B cell (primary cell): ENCODE measurements at regions not wholly inside any gene's neighbourhood (a gene's known extent, or its start where the extent isn't known, plus 50 kb on each side); places are given as distances from the start of the nearest gene placed in this dataset.

Source experiments
- ATAC-seq: fragments of 200-7000 bp; cut with Tn5 transposase; one replicate; pipeline ENCODE4 v1.10.0; 2021; ENCODE audit warnings: low read depth, mild to moderate bottlenecking, moderate number of reproducible peaks, moderate library complexity
- CTCF ChIA-PET: fragments of 350-600 bp; sonication (Branson Sonifier 250); formaldehyde crosslinking; loops from one replicate; lab custom pipeline; 2021; ENCODE audit warnings: antibody characterized with exemption, inconsistent platforms; lab: Charles Lee
- POLR2A ChIA-PET: fragments of 350-600 bp; sonication (Branson Sonifier 250); formaldehyde crosslinking; loops from one replicate; lab custom pipeline; 2021; ENCODE audit warnings: antibody characterized with exemption; lab: Charles Lee
- DNase-seq: peaks from one replicate; pipeline ENCODE4 v3.0.0; 2013
- H2AFZ ChIP-seq: 2 replicates; pipeline ENCODE4 v1.6.1; 2012; ENCODE audit warnings: mild to moderate bottlenecking, low read depth, low read length; ENCODE audit not compliant: insufficient read depth, poor library complexity, severe bottlenecking
- H3K27ac ChIP-seq, 2 donors: 1 replicate in 1 of 2; 2 replicates in 1 of 2; pipeline ENCODE4 v1.5.1; 2012 to 2013; ENCODE audit warnings: low read length in 2 of 2, mild to moderate bottlenecking in 2 of 2, moderate library complexity in 1 of 2
- H3K27me3 ChIP-seq, 4 experiments: fragments of 200-600 bp in 1 of 4; sonication (generic) in 1 of 4; replicated peaks in 1 of 4; 1 replicate in 2 of 4; 2 replicates in 2 of 4; pipeline versions ENCODE4 v1.6.1 to v1.7.0; 2013 to 2016; ENCODE audit warnings: low read length in 3 of 4, mild to moderate bottlenecking in 2 of 4, mixed read lengths in 1 of 4, moderate library complexity in 1 of 4; ENCODE audit not compliant: insufficient read depth in 4 of 4, control insufficient read depth in 3 of 4; ENCODE audit errors: control extremely low read depth in 1 of 4
- H3K36me3 ChIP-seq, 2 experiments: replicated peaks in 1 of 2; 1 replicate in 1 of 2; 2 replicates in 1 of 2; pipeline versions ENCODE4 v1.6.1 to v1.7.1; 2013; ENCODE audit warnings: low read length in 1 of 2; ENCODE audit not compliant: insufficient read depth in 2 of 2, control insufficient read depth in 1 of 2; ENCODE audit errors: control extremely low read depth in 1 of 2, extremely low read depth in 1 of 2
- H3K4me1 ChIP-seq, 2 donors: fragments of 200-600 bp in 1 of 2; sonication (generic) in 1 of 2; 1 replicate in 1 of 2; 2 replicates in 1 of 2; pipeline versions ENCODE4 v1.5.1 to v1.6.1; 2013 to 2017; ENCODE audit warnings: low read length in 2 of 2; ENCODE audit not compliant: control insufficient read depth in 2 of 2, insufficient read depth in 2 of 2
- H3K4me2 ChIP-seq: replicated peaks from 2 replicates; pipeline ENCODE3; 2012; ENCODE audit warnings: mild to moderate bottlenecking, low read depth, low read length; ENCODE audit not compliant: poor library complexity, severe bottlenecking
- H3K4me3 ChIP-seq, 5 experiments: fragments of 200-600 bp in 1 of 5; sonication (generic) in 1 of 5; 1 replicate in 3 of 5; 2 replicates in 2 of 5; pipeline versions ENCODE4 v1.5.1 to v1.7.0; 2011 to 2016; ENCODE audit warnings: low read length in 4 of 5, mild to moderate bottlenecking in 4 of 5, low read depth in 2 of 5, control low read depth in 1 of 5, moderate library complexity in 1 of 5; ENCODE audit not compliant: insufficient read depth in 1 of 5; ENCODE audit errors: control extremely low read depth in 1 of 5, extremely low read depth in 1 of 5
- H3K79me2 ChIP-seq: fragments of 200-600 bp; sonication (generic); one replicate; pipeline ENCODE4 v1.6.0; 2016; ENCODE audit warnings: low read length; ENCODE audit not compliant: control insufficient read depth, insufficient read depth
- H3K9ac ChIP-seq: fragments of 200-600 bp; sonication (generic); 2 replicates; pipeline ENCODE4 v1.6.1; 2017; ENCODE audit warnings: mild to moderate bottlenecking, low read length, moderate library complexity
- H3K9me3 ChIP-seq, 3 donors: one replicate each; pipeline versions ENCODE4 v1.6.1 to v1.7.1; 2013; ENCODE audit warnings: low read length in 2 of 3; ENCODE audit not compliant: control insufficient read depth in 2 of 3, insufficient read depth in 1 of 3; ENCODE audit errors: control extremely low read depth in 1 of 3
- H4K20me1 ChIP-seq: 2 replicates; pipeline ENCODE4 v1.6.0; 2012; ENCODE audit warnings: mild to moderate bottlenecking, low read length; ENCODE audit not compliant: insufficient read depth, control insufficient read depth, poor library complexity, severe bottlenecking
- H3K27ac Mint-ChIP-seq: one replicate; pipeline ENCODE4 v1.8.0; 2021; ENCODE audit warnings: mixed read lengths
- H3K27me3 Mint-ChIP-seq: one replicate; pipeline ENCODE4 v1.8.0; 2021; ENCODE audit warnings: mixed read lengths
- H3K4me1 Mint-ChIP-seq: one replicate; pipeline ENCODE4 v1.8.0; 2021; ENCODE audit warnings: mixed read lengths
- H3K4me3 Mint-ChIP-seq: one replicate; pipeline ENCODE4 v1.8.0; 2021; ENCODE audit warnings: mixed read lengths
- H3K9me3 Mint-ChIP-seq: one replicate; pipeline ENCODE4 v1.8.0; 2022; ENCODE audit warnings: mixed read lengths; ENCODE audit not compliant: insufficient read depth
- CTCF ChIP-seq: fragments of 200-600 bp; IDR thresholded peaks from one replicate; pipeline ENCODE4 v1.8.0; 2022; ENCODE audit warnings: antibody characterized with exemption, mild to moderate bottlenecking
- EZH2 ChIP-seq: IDR thresholded peaks from 2 replicates; pipeline ENCODE4 v1.6.1; 2012; ENCODE audit warnings: borderline replicate concordance, low read depth, mild to moderate bottlenecking, moderate library complexity, low read length; ENCODE audit not compliant: insufficient read depth, poor library complexity, severe bottlenecking
- WGBS: methylation state at CpG from one replicate; pipeline ENCODE4 v1.1.5; 2013; ENCODE audit warnings: missing lambda C conversion rate; ENCODE audit not compliant: insufficient coverage; 5-methylcytosine and 5-hydroxymethylcytosine counted together
- intact Hi-C: fragments of 100-400 bp; cut with micrococcal nuclease; formaldehyde crosslinking; loops from one replicate; pipeline ENCODE4 v1.10.0; 2022

- no peaks in the 10 kb centered on the region for H3K9me3 Mint-ChIP-seq
- Histone ChIP-seq H3K9ac (no peak overlapping the region), H2AFZ (no peak overlapping the region), H3K36me3 (no peaks in the 10 kb centered on the region), H3K4me1 (peaks cover 33 to 50% of the 10 kb centered on the region in 2 donors), H3K79me2 (no peaks in the 10 kb centered on the region), H3K4me2 (no peak overlapping the region), H3K27ac (no peak overlapping the region), H3K27me3 (peaks cover 0 to 9% (median under 1%) of the 10 kb centered on the region in 4 experiments), H3K4me3 (no peak overlapping the region), H4K20me1 (no peaks in the 10 kb centered on the region), H3K9me3 (no peaks in the 10 kb centered on the region)
- DNase-seq = no peak
- WGBS = 82% methylated on average over 12 of the region's 23 CpGs
- TF ChIP-seq CTCF = no peak
- TF ChIP-seq EZH2 = no peak
- peaks cover 50% of the 10 kb centered on the region for H3K4me1 Mint-ChIP-seq
- H3K27ac Mint-ChIP-seq = no peak overlapping the region
- ChIA-PET POLR2A (interaction anchor here (0.6 kb wide), 1 partner anchor 285 kb away, joined by 3 read pairs; no protein-coding TSS in a partner anchor), CTCF (interaction anchor here (1.4 kb wide), 1 partner anchor 266 kb away, joined by 3 read pairs; no protein-coding TSS in a partner anchor)
- intact Hi-C loops = no loop called here
- H3K4me3 Mint-ChIP-seq = no peak overlapping the region
- peaks cover 21% of the 10 kb centered on the region for H3K27me3 Mint-ChIP-seq
- ATAC-seq = no peak
These were observed 103.1 kb upstream of the TLE3 start for GRCh38 chr15:70200511-70201424.
